Stimulated activated CD8-positive, alpha-beta memory T cell treated with anti-CD3 and anti-CD28 coated beads, Interleukin-15, amount 100 ng/mL, for 1 hour (primary cell): ENCODE measurements at regions not wholly inside any gene's neighbourhood (a gene's known extent, or its start where the extent isn't known, plus 50 kb on each side); places are given as distances from the start of the nearest gene placed in this dataset.

Experiments used
- DNase-seq: peaks from one replicate; pipeline ENCODE4 v3.0.0-alpha.2; 2020; ENCODE audit warnings: low read depth

GRCh38 chr16:65790768-65791167 is 575.7 kb upstream of the CDH5 start:
- DNase-seq: no peak

- no peak for DNase-seq
Measured at GRCh38 chr16:65789161-65789945, 577.1 kb upstream of the CDH5 start.

GRCh38 chr16:65788434-65789140 is 577.9 kb upstream of the CDH5 start:
- no peak for DNase-seq

- DNase-seq: no peak
Measured at GRCh38 chr16:65787921-65788320, 578.6 kb upstream of the CDH5 start.

- DNase-seq: no peak
Measured at GRCh38 chr16:65786916-65787315, 579.6 kb upstream of the CDH5 start.

GRCh38 chr16:65783709-65784474 is 582.6 kb upstream of the CDH5 start:
- no peak for DNase-seq

GRCh38 chr16:65782611-65783600 is 583.6 kb upstream of the CDH5 start:
- no peak for DNase-seq

GRCh38 chr16:65781855-65782254 is 584.6 kb upstream of the CDH5 start:
- no peak for DNase-seq

- no peak for DNase-seq
Measured at GRCh38 chr16:65781363-65781762, 585.1 kb upstream of the CDH5 start.

- no peak for DNase-seq
Measured at GRCh38 chr16:65779201-65779600, 587.3 kb upstream of the CDH5 start.

GRCh38 chr16:65776639-65777183 is 589.8 kb upstream of the CDH5 start:
- no peak for DNase-seq

GRCh38 chr16:65775829-65776228 is 590.7 kb upstream of the CDH5 start:
- no peak for DNase-seq

- no peak for DNase-seq
Measured at GRCh38 chr16:65774350-65774749, 592.1 kb upstream of the CDH5 start.

GRCh38 chr16:65773301-65773874 is 593.1 kb upstream of the CDH5 start:
- no peak for DNase-seq

GRCh38 chr16:65772134-65772732 is 594.3 kb upstream of the CDH5 start:
- DNase-seq: no peak

GRCh38 chr16:65771707-65772106 is 594.8 kb upstream of the CDH5 start:
- no peak for DNase-seq

- no peak for DNase-seq
Measured at GRCh38 chr16:65770752-65771151, 595.7 kb upstream of the CDH5 start.

- DNase-seq: no peak
Measured at GRCh38 chr16:65769776-65770438, 596.6 kb upstream of the CDH5 start.

GRCh38 chr16:65769055-65769465 is 597.4 kb upstream of the CDH5 start:
- DNase-seq: no peak

GRCh38 chr16:65767125-65767524 is 599.4 kb upstream of the CDH5 start:
- DNase-seq: no peak
